CD8-positive, alpha-beta memory T cell (primary cell): ENCODE measurements at regions not wholly inside any gene's neighbourhood (a gene's known extent, or its start where the extent isn't known, plus 50 kb on each side); places are given as distances from the start of the nearest gene placed in this dataset.

Experiments
- CTCF ChIA-PET: fragments of 350-600 bp; sonication (Branson Sonifier 250); formaldehyde crosslinking; loops from one replicate; lab custom pipeline; 2021; ENCODE audit warnings: antibody characterized with exemption; lab: Charles Lee
- POLR2A ChIA-PET: fragments of 350-600 bp; sonication (Branson Sonifier 250); formaldehyde crosslinking; loops from one replicate; lab custom pipeline; 2021; ENCODE audit warnings: antibody characterized with exemption; lab: Charles Lee
- DNase-seq, 5 donors: peaks; one replicate each; pipeline versions ENCODE4 v3.0.0 to v3.0.0-alpha.2; 2020 to 2022; ENCODE audit warnings: mixed read lengths in 1 of 5
- H3K27ac ChIP-seq: one replicate; pipeline ENCODE4 v1.7.0; 2013; ENCODE audit warnings: low read depth, mild to moderate bottlenecking, low read length, moderate library complexity
- H3K27me3 ChIP-seq: 2 replicates; pipeline ENCODE4 v1.7.0; 2013; ENCODE audit warnings: low read length, mild to moderate bottlenecking; ENCODE audit not compliant: insufficient read depth, poor library complexity, severe bottlenecking
- H3K36me3 ChIP-seq: 2 replicates; pipeline ENCODE4 v1.7.0; 2013; ENCODE audit warnings: mild to moderate bottlenecking, low read length, moderate library complexity; ENCODE audit not compliant: insufficient read depth
- H3K4me1 ChIP-seq: 2 replicates; pipeline ENCODE4 v1.7.0; 2013; ENCODE audit warnings: mild to moderate bottlenecking, low read length, moderate library complexity; ENCODE audit not compliant: insufficient read depth
- H3K4me3 ChIP-seq: 2 replicates; pipeline ENCODE4 v1.7.0; 2013; ENCODE audit warnings: mild to moderate bottlenecking, low read length
- H3K9me3 ChIP-seq: 2 replicates; pipeline ENCODE4 v1.7.0; 2013; ENCODE audit warnings: mild to moderate bottlenecking, low read length
- H3K27ac Mint-ChIP-seq, 8 donors: one replicate each; pipeline ENCODE4 v1.8.0; 2020 to 2021; ENCODE audit warnings: mixed read lengths in 8 of 8, mild to moderate bottlenecking in 6 of 8, inconsistent platforms in 3 of 8, moderate library complexity in 3 of 8
- H3K27me3 Mint-ChIP-seq, 2 donors: one replicate each; pipeline ENCODE4 v1.8.0; 2020 to 2021; ENCODE audit warnings: mixed read lengths in 2 of 2, mild to moderate bottlenecking in 1 of 2, moderate library complexity in 1 of 2
- H3K36me3 Mint-ChIP-seq, 3 donors: one replicate each; pipeline ENCODE4 v1.8.0; 2020 to 2021; ENCODE audit warnings: mixed read lengths in 3 of 3, inconsistent platforms in 1 of 3, mild to moderate bottlenecking in 1 of 3
- H3K4me1 Mint-ChIP-seq, 3 donors: one replicate each; pipeline ENCODE4 v1.8.0; 2020 to 2021; ENCODE audit warnings: mixed read lengths in 3 of 3, inconsistent platforms in 1 of 3, mild to moderate bottlenecking in 1 of 3
- H3K4me3 Mint-ChIP-seq, 7 donors: one replicate each; pipeline ENCODE4 v1.8.0; 2020 to 2021; ENCODE audit warnings: mixed read lengths in 7 of 7, mild to moderate bottlenecking in 6 of 7, moderate library complexity in 4 of 7, inconsistent platforms in 2 of 7
- H3K9me3 Mint-ChIP-seq, 5 donors: one replicate each; pipeline ENCODE4 v1.8.0; 2020 to 2022; ENCODE audit warnings: mixed read lengths in 5 of 5, mild to moderate bottlenecking in 3 of 5, moderate library complexity in 2 of 5, inconsistent platforms in 1 of 5

GRCh38 chr21:27275294-27275927, 308.5 kb upstream of the ADAMTS5 start:
- peaks cover 0 to 7% (median 3%) of the 10 kb centered on the region in 5 donors for H3K9me3 Mint-ChIP-seq
- H3K36me3 Mint-ChIP-seq = no peaks in the 10 kb centered on the region
- no peaks in the 10 kb centered on the region for H3K4me1 Mint-ChIP-seq
- POLR2A ChIA-PET = no interaction called here
- no peak overlapping the region for H3K4me3 ChIP-seq
- H3K27ac Mint-ChIP-seq = no peak overlapping the region
- no peak overlapping the region for H3K27ac ChIP-seq
- no peak overlapping the region for H3K4me3 Mint-ChIP-seq
- DNase-seq = no peak
- H3K27me3 Mint-ChIP-seq = no peaks in the 10 kb centered on the region
- no peaks in the 10 kb centered on the region for H3K4me1 ChIP-seq
- CTCF ChIA-PET = no interaction called here
- no peaks in the 10 kb centered on the region for H3K36me3 ChIP-seq
- no peaks in the 10 kb centered on the region for H3K9me3 ChIP-seq
- H3K27me3 ChIP-seq = no peaks in the 10 kb centered on the region

- H3K27ac ChIP-seq = no peak overlapping the region
- no peaks in the 10 kb centered on the region for H3K36me3 ChIP-seq
- H3K4me3 ChIP-seq = no peak overlapping the region
- no peaks in the 10 kb centered on the region for H3K9me3 ChIP-seq
- ChIA-PET CTCF (no interaction called here), POLR2A (no interaction called here)
- H3K27me3 Mint-ChIP-seq = no peaks in the 10 kb centered on the region
- no peak overlapping the region for H3K4me3 Mint-ChIP-seq
- peaks cover 0 to 8% (median 0%) of the 10 kb centered on the region in 5 donors for H3K9me3 Mint-ChIP-seq
- no peak for DNase-seq
- no peaks in the 10 kb centered on the region for H3K4me1 ChIP-seq
- H3K27me3 ChIP-seq = no peaks in the 10 kb centered on the region
- no peaks in the 10 kb centered on the region for H3K4me1 Mint-ChIP-seq
- no peaks in the 10 kb centered on the region for H3K36me3 Mint-ChIP-seq
- H3K27ac Mint-ChIP-seq = no peak overlapping the region
Observed at GRCh38 chr21:27269644-27270043, 302.8 kb upstream of the ADAMTS5 start.

- H3K27ac Mint-ChIP-seq = no peak overlapping the region
- POLR2A ChIA-PET = no interaction called here
Observed at GRCh38 chr21:27268290-27268689, 301.4 kb upstream of the ADAMTS5 start.

GRCh38 chr21:27265949-27266348, 299.1 kb upstream of the ADAMTS5 start:
- Mint-ChIP-seq H3K9me3 (peaks cover 0 to 9% (median 5%) of the 10 kb centered on the region in 5 donors), H3K4me1 (no peaks in the 10 kb centered on the region), H3K4me3 (no peak overlapping the region), H3K27me3 (no peaks in the 10 kb centered on the region), H3K27ac (no peak overlapping the region), H3K36me3 (no peaks in the 10 kb centered on the region)
- no peaks in the 10 kb centered on the region for H3K36me3 ChIP-seq
- ChIA-PET POLR2A (no interaction called here), CTCF (no interaction called here)
- H3K27me3 ChIP-seq = no peaks in the 10 kb centered on the region
- no peak overlapping the region for H3K4me3 ChIP-seq
- DNase-seq = no peak
- no peak overlapping the region for H3K27ac ChIP-seq
- H3K4me1 ChIP-seq = no peaks in the 10 kb centered on the region
- no peaks in the 10 kb centered on the region for H3K9me3 ChIP-seq

More at GRCh38 chr21:27268290-27268689, 301.4 kb upstream of the ADAMTS5 start:
- H3K4me1 Mint-ChIP-seq = no peaks in the 10 kb centered on the region
- no peak for DNase-seq
- Histone ChIP-seq H3K4me3 (no peak overlapping the region), H3K9me3 (no peaks in the 10 kb centered on the region), H3K4me1 (no peaks in the 10 kb centered on the region), H3K36me3 (no peaks in the 10 kb centered on the region), H3K27ac (no peak overlapping the region), H3K27me3 (no peaks in the 10 kb centered on the region)
- no peaks in the 10 kb centered on the region for H3K36me3 Mint-ChIP-seq
- CTCF ChIA-PET = no interaction called here
- H3K4me3 Mint-ChIP-seq = no peak overlapping the region
- peaks cover 0 to 8% (median under 1%) of the 10 kb centered on the region in 5 donors for H3K9me3 Mint-ChIP-seq
- no peaks in the 10 kb centered on the region for H3K27me3 Mint-ChIP-seq

- H3K27ac Mint-ChIP-seq = no peak overlapping the region
- Histone ChIP-seq H3K36me3 (no peaks in the 10 kb centered on the region), H3K27me3 (no peaks in the 10 kb centered on the region), H3K27ac (no peak overlapping the region), H3K4me1 (no peaks in the 10 kb centered on the region), H3K9me3 (no peaks in the 10 kb centered on the region), H3K4me3 (no peak overlapping the region)
- no peaks in the 10 kb centered on the region for H3K27me3 Mint-ChIP-seq
- H3K4me3 Mint-ChIP-seq = no peak overlapping the region
- no peak for DNase-seq
- POLR2A ChIA-PET = no interaction called here
- H3K9me3 Mint-ChIP-seq = peaks cover 0 to 9% (median 5%) of the 10 kb centered on the region in 5 donors
- CTCF ChIA-PET = no interaction called here
- H3K36me3 Mint-ChIP-seq = no peaks in the 10 kb centered on the region
- no peaks in the 10 kb centered on the region for H3K4me1 Mint-ChIP-seq
Observed at GRCh38 chr21:27265492-27265891, 298.6 kb upstream of the ADAMTS5 start.

- Mint-ChIP-seq H3K36me3 (no peaks in the 10 kb centered on the region), H3K9me3 (peaks cover 0 to 13% (median 3%) of the 10 kb centered on the region in 5 donors), H3K27me3 (no peaks in the 10 kb centered on the region), H3K27ac (no peak overlapping the region), H3K4me3 (no peak overlapping the region), H3K4me1 (no peaks in the 10 kb centered on the region)
- Histone ChIP-seq H3K27me3 (no peaks in the 10 kb centered on the region), H3K4me3 (no peak overlapping the region), H3K36me3 (no peaks in the 10 kb centered on the region), H3K4me1 (no peaks in the 10 kb centered on the region), H3K9me3 (no peaks in the 10 kb centered on the region), H3K27ac (no peak overlapping the region)
- CTCF ChIA-PET = no interaction called here
- no peak for DNase-seq
- POLR2A ChIA-PET = no interaction called here
Observed at GRCh38 chr21:27261676-27262075, 294.8 kb upstream of the ADAMTS5 start.

GRCh38 chr21:27260728-27261127, 293.8 kb upstream of the ADAMTS5 start:
- H3K27ac ChIP-seq = no peak overlapping the region
- ChIA-PET CTCF (no interaction called here), POLR2A (no interaction called here)
- no peaks in the 10 kb centered on the region for H3K4me1 ChIP-seq
- no peak overlapping the region for H3K27ac Mint-ChIP-seq
- no peak for DNase-seq
- no peaks in the 10 kb centered on the region for H3K27me3 Mint-ChIP-seq
- H3K27me3 ChIP-seq = no peaks in the 10 kb centered on the region
- no peak overlapping the region for H3K4me3 Mint-ChIP-seq
- no peaks in the 10 kb centered on the region for H3K9me3 ChIP-seq
- H3K36me3 Mint-ChIP-seq = no peaks in the 10 kb centered on the region
- H3K36me3 ChIP-seq = no peaks in the 10 kb centered on the region
- peaks cover 0 to 13% (median 3%) of the 10 kb centered on the region in 5 donors for H3K9me3 Mint-ChIP-seq
- H3K4me1 Mint-ChIP-seq = no peaks in the 10 kb centered on the region
- no peak overlapping the region for H3K4me3 ChIP-seq

GRCh38 chr21:27258742-27259448, 292.0 kb upstream of the ADAMTS5 start:
- ChIA-PET POLR2A (no interaction called here), CTCF (no interaction called here)
- Histone ChIP-seq H3K27me3 (no peaks in the 10 kb centered on the region), H3K4me3 (no peak overlapping the region), H3K4me1 (no peaks in the 10 kb centered on the region), H3K27ac (no peak overlapping the region), H3K36me3 (no peaks in the 10 kb centered on the region), H3K9me3 (no peaks in the 10 kb centered on the region)
- no peak for DNase-seq
- H3K27me3 Mint-ChIP-seq = no peaks in the 10 kb centered on the region
- peaks cover 0 to 13% (median 7%) of the 10 kb centered on the region in 5 donors for H3K9me3 Mint-ChIP-seq
- no peak overlapping the region for H3K4me3 Mint-ChIP-seq
- no peaks in the 10 kb centered on the region for H3K36me3 Mint-ChIP-seq
- H3K4me1 Mint-ChIP-seq = no peaks in the 10 kb centered on the region
- H3K27ac Mint-ChIP-seq = no peak overlapping the region
